HEK293T (cell line): ENCODE measurements at regions not wholly inside any gene's neighbourhood (a gene's known extent, or its start where the extent isn't known, plus 50 kb on each side); places are given as distances from the start of the nearest gene placed in this dataset.

ENCODE experiments used
- CTCF ChIA-PET: fragments of 350-600 bp; formaldehyde crosslinking; extraction: SDS; loops from one replicate; lab custom pipeline; 2021; ENCODE audit warnings: antibody characterized with exemption, inconsistent platforms; lab: Yijun Ruan, JAX
- POLR2A ChIA-PET: fragments of 350-600 bp; formaldehyde crosslinking; extraction: SDS; loops from one replicate; lab custom pipeline; 2020; ENCODE audit warnings: antibody characterized with exemption, inconsistent platforms; lab: Yijun Ruan, JAX
- DNase-seq: peaks from one replicate; pipeline ENCODE4 v3.0.0; 2012; ENCODE audit warnings: mixed read lengths; ENCODE audit errors: extremely low spot score
- ARNT ChIP-seq: fragments of 450-650 bp; IDR thresholded peaks from 2 replicates; pipeline ENCODE4 v1.6.1; 2017; ENCODE audit warnings: mild to moderate bottlenecking
- BHLHE40 ChIP-seq: fragments of 450-650 bp; IDR thresholded peaks from 2 replicates; pipeline ENCODE4 v1.6.1; 2016; ENCODE audit warnings: mild to moderate bottlenecking, moderate library complexity, borderline replicate concordance
- CTBP1 ChIP-seq: fragments of 450-650 bp; IDR thresholded peaks from 2 replicates; pipeline ENCODE4 v1.6.1; 2016; ENCODE audit warnings: borderline replicate concordance
- ELF4 ChIP-seq: fragments of 450-650 bp; IDR thresholded peaks from 2 replicates; pipeline ENCODE4 v1.6.1; 2017; ENCODE audit warnings: antibody characterized with exemption
- FOXA1 ChIP-seq: fragments of 450-650 bp; IDR thresholded peaks from 2 replicates; pipeline ENCODE4 v1.6.1; 2016; ENCODE audit warnings: mild to moderate bottlenecking
- FOXK2 ChIP-seq: fragments of 450-650 bp; IDR thresholded peaks from 2 replicates; pipeline ENCODE4 v1.6.1; 2016; ENCODE audit warnings: mild to moderate bottlenecking
- FOXM1 ChIP-seq: fragments of 450-650 bp; IDR thresholded peaks from 2 replicates; pipeline ENCODE4 v1.6.1; 2017; ENCODE audit warnings: mild to moderate bottlenecking, borderline replicate concordance
- HDGF ChIP-seq: fragments of 450-650 bp; IDR thresholded peaks from 2 replicates; pipeline ENCODE4 v1.6.1; 2017; ENCODE audit warnings: antibody characterized with exemption, borderline replicate concordance
- L3MBTL2 ChIP-seq: fragments of 450-650 bp; conservative IDR thresholded peaks from 2 replicates; pipeline ENCODE4 v1.6.1; 2016; ENCODE audit warnings: mild to moderate bottlenecking
- LEF1 ChIP-seq: fragments of 450-650 bp; IDR thresholded peaks from 2 replicates; pipeline ENCODE4 v1.6.1; 2017; ENCODE audit warnings: mild to moderate bottlenecking, borderline replicate concordance
- NFRKB ChIP-seq: fragments of 450-650 bp; IDR thresholded peaks from 2 replicates; pipeline ENCODE4 v1.6.1; 2016; ENCODE audit warnings: mild to moderate bottlenecking, moderate library complexity
- PKNOX1 ChIP-seq: fragments of 450-650 bp; IDR thresholded peaks from 2 replicates; pipeline ENCODE4 v1.6.1; 2016
- SP1 ChIP-seq: fragments of 450-650 bp; IDR thresholded peaks from 2 replicates; pipeline ENCODE4 v1.6.1; 2017
- SUZ12 ChIP-seq: fragments of 450-650 bp; IDR thresholded peaks from 2 replicates; pipeline ENCODE4 v1.6.1; 2016; ENCODE audit warnings: mild to moderate bottlenecking
- TARDBP ChIP-seq: fragments of 450-650 bp; IDR thresholded peaks from 2 replicates; pipeline ENCODE4 v1.6.1; 2016
- ZNF384 ChIP-seq: fragments of 450-650 bp; IDR thresholded peaks from 2 replicates; pipeline ENCODE4 v1.6.1; 2016

GRCh38 chr2:51424418-51424817 is 392.5 kb upstream of the NRXN1 start:
- POLR2A ChIA-PET, result no interaction called here
- TF ChIP-seq ARNT (no peak), FOXM1 (no peak), LEF1 (no peak), TARDBP (no peak), SP1 (no peak), FOXK2 (no peak), L3MBTL2 (no peak), ZNF384 (no peak), BHLHE40 (no peak), PKNOX1 (no peak), HDGF (no peak), NFRKB (no peak), FOXA1 (no peak)
- CTCF ChIA-PET, result no interaction called here
- no peak for DNase-seq

- POLR2A ChIA-PET, result no interaction called here
- CTCF ChIA-PET, result no interaction called here
- TF ChIP-seq HDGF, result no peak
- TF ChIP-seq ELF4, result no peak
- no peak for TF ChIP-seq LEF1
- TF ChIP-seq FOXK2, result no peak
- TF ChIP-seq BHLHE40, result no peak
- no peak for TF ChIP-seq PKNOX1
- TF ChIP-seq ZNF384, result no peak
- no peak for TF ChIP-seq ARNT
- no peak for TF ChIP-seq FOXA1
- TF ChIP-seq SUZ12, result no peak
- no peak for TF ChIP-seq FOXM1
- no peak for TF ChIP-seq SP1
- no peak for TF ChIP-seq TARDBP
- TF ChIP-seq CTBP1, result no peak
- TF ChIP-seq NFRKB, result no peak
- TF ChIP-seq L3MBTL2, result no peak
- no peak for DNase-seq
These were observed 388.6 kb upstream of the NRXN1 start for GRCh38 chr2:51420511-51420910.

GRCh38 chr2:51413726-51414125 is 381.8 kb upstream of the NRXN1 start:
- CTCF ChIA-PET, result no interaction called here
- TF ChIP-seq LEF1, result no peak
- no peak for TF ChIP-seq ELF4
- no peak for TF ChIP-seq PKNOX1
- no peak for TF ChIP-seq CTBP1
- no peak for TF ChIP-seq L3MBTL2
- no peak for DNase-seq

GRCh38 chr2:51410331-51410730 is 378.4 kb upstream of the NRXN1 start:
- DNase-seq, result no peak
- no peak for TF ChIP-seq NFRKB
- TF ChIP-seq LEF1, result no peak
- TF ChIP-seq FOXA1, result no peak
- no peak for TF ChIP-seq ZNF384
- no peak for TF ChIP-seq FOXK2
- no peak for TF ChIP-seq FOXM1
- TF ChIP-seq SP1, result no peak
- TF ChIP-seq L3MBTL2, result no peak
- no peak for TF ChIP-seq PKNOX1
- TF ChIP-seq CTBP1, result no peak
- TF ChIP-seq ARNT, result no peak
- no peak for TF ChIP-seq ELF4
- TF ChIP-seq BHLHE40, result no peak
- ChIA-PET POLR2A (no interaction called here), CTCF (no interaction called here)

More at GRCh38 chr2:51413726-51414125, 381.8 kb upstream of the NRXN1 start:
- POLR2A ChIA-PET, result no interaction called here

GRCh38 chr2:51409920-51410319 is 378.0 kb upstream of the NRXN1 start:
- POLR2A ChIA-PET, result no interaction called here
- no peak for TF ChIP-seq TARDBP
- no peak for TF ChIP-seq FOXM1
- CTCF ChIA-PET, result no interaction called here
- DNase-seq, result no peak

- POLR2A ChIA-PET, result no interaction called here
- TF ChIP-seq LEF1 (no peak), PKNOX1 (no peak), SP1 (no peak), ARNT (no peak), NFRKB (no peak), ELF4 (no peak), CTBP1 (no peak), FOXM1 (no peak)
- DNase-seq, result no peak
- CTCF ChIA-PET, result no interaction called here
These were observed 372.3 kb upstream of the NRXN1 start for GRCh38 chr2:51404226-51404625.
